G401 (cell line): ENCODE measurements at regions not wholly inside any gene's neighbourhood (a gene's known extent, or its start where the extent isn't known, plus 50 kb on each side); places are given as distances from the start of the nearest gene placed in this dataset.
"Not testable (repeated sequence)": the region's sequence is repeated elsewhere in the genome, so short reads cannot be mapped to it uniquely, and the experiment has no call there.

Experiments
- DNase-seq: peaks from one replicate; pipeline ENCODE4 v3.0.0-alpha.2; 2015; ENCODE audit warnings: low spot score
- in situ Hi-C: cut with HindIII; loops from 2 replicates; pipeline ENCODE4 v1.10.0; 2016; ENCODE audit warnings: low sequenced_read_pairs, mixed read lengths

- in situ Hi-C loops, DNase-seq: not testable (repeated sequence)
Observed at GRCh38 chr12:34168507-34168906, 146.2 kb downstream of the ALG10 start.

GRCh38 chr12:34186492-34186891 is 164.2 kb downstream of the ALG10 start:
- DNase-seq: no peak
- in situ Hi-C loops: no loop called here

- in situ Hi-C loops: no loop called here
- DNase-seq: no peak
Observed at GRCh38 chr12:34188974-34189373, 166.7 kb downstream of the ALG10 start.

DNA sequence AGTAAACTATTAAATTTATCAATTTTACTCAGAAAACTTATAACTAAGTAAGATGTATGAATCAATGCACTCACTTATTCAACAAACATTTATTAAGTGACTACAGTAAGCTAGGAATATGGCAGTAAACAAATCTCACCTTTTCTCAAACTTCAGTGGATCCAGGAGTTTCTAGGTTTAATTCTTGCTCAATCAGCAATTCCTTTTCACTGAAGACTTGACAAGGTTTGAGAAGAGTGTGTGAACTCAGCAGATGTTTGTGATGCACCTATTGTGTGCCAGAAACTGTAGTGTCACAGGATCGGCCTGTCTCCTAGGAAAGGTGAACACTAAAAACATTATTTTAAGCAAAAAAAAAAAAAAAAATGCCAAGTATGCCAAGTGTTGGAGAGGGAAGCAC is 167.8 kb downstream of the ALG10 start:
- in situ Hi-C loops: no loop called here
- DNase-seq: no peak

DNA sequence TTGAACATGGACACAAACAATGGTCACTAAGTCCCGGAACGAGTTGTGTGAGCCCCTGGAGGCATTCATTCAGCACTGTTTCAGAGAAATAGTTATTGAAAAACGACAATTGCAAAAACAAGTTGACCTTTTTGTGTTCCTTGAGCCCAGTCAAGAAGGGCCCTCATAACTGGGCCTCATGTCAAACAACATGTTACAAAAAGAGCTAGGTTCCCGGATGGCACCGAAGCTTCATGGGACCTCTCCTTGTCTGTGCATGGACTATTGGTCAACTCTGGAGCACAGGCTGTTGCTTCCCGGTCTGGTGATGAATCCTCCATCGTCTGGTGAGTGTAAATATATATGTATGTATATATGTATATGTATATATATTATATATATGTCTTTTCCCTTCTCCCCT is 176.6 kb downstream of the ALG10 start:
- DNase-seq: no peak
- in situ Hi-C loops: no loop called here

- no peak for DNase-seq
- in situ Hi-C loops: no loop called here
Observed at GRCh38 chr12:34203866-34204620, 181.7 kb downstream of the ALG10 start.

DNA sequence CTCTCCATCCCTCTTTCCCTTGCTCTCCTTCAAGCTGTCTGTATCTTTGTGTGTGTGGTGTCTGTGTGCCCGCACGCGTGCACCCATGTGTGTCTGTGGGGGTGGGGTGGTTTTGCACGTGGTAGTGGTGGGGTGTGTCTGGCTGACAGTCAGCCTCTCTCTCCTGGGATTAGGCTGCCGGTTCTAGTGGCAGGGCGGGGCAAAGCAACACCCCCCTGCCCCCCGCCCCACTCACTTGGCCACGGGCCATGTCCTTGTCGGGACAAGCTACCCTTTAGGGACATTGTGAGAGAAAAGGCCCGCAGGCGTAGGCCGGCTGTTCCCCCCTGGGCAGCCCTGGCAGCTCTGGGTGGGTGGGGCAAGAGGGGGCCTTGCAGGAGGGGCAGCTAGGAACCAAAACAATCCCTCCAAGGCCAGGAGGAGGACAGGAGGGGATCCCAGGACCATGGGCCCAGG is 182.6 kb downstream of the ALG10 start:
- in situ Hi-C loops: no loop called here
- DNase-seq: no peak

- DNase-seq: no peak
- in situ Hi-C loops: no loop called here
Observed at GRCh38 chr12:34205401-34205800, 183.1 kb downstream of the ALG10 start.

DNA sequence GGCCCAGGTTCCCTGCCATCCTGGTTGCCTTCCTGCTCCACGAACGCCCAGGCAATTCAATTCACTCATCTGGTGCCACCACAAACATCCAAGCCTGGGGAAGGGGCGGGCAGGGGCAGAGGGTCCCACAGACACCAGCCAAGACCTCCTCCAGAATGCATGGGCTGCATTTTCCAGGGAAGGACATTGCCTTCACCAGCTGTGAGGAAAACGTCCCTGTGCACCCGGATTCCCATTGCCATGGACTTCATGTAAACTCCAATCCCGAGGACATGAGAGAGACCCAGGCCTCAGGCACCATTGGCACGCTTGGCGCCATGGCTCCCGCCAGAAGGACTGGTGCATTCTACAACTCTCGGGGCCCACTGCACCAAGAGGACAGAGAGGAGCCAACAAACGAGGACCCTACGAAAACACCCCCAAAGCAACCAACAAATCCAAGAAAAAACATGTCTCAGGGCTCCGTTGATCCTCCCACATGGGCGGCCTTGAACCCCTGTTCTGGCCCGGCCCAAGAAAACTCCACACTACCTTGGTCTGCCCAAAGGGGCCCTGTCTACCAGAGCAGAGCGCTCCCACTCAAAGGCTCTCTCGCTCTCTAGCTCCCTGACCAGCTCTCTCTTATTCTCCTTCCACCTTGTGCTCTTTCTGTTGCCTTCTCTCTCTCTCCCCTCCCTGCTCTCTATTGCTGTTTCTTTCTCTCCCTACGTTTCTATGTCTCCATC is 183.9 kb downstream of the ALG10 start:
- in situ Hi-C loops: no loop called here
- DNase-seq: no peak

GRCh38 chr12:34207858-34208257 is 185.6 kb downstream of the ALG10 start:
- DNase-seq: no peak
- in situ Hi-C loops: no loop called here

DNA sequence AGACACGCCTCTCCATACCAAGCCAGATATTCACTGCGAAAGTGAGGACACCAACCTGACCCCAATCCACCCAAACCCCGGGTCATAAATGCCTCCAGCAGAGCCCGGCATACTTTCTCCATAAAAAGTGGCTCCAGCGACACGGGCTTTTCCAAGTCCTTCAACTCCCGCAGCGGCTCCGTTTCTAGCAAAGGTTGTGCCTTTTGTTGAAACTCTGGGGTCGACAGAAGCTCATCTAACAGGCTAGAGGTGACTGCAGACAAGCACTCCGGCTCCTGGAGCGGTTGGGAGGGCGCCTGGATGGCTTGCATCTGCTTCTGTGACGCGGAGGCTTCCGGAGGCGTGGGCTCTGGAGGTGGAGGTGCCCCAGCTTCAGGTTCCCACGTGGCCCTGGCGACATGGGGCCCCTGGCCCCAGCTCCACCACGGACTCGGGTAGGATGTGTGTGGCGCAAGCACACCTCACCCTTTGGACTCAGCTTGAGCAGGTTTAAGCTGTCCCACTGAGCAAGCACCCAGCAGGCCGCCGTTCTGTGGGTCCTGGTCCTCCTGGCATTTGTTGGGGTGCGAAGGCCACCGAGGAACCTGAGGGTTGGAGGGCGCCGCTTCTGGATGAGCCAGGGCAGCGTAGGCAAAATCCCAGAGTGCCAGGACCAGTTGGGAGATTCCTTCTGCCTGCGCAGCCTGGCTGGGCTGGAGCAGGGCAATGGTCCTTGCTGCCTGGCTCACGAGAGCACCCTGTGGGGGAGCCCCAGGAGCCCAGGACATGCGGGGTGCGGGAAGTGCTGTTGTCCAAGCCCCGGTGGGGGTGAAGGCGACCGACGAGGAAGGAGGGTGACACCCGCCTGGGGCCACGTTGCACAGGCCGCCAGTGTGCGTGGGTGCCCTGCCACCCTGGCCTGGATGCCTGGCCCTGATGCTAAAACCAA is 186.3 kb downstream of the ALG10 start:
- in situ Hi-C loops: no loop called here
- no peak for DNase-seq

- in situ Hi-C loops: no loop called here
- no peak for DNase-seq
Observed at GRCh38 chr12:34209259-34209835, 187.1 kb downstream of the ALG10 start.

DNA sequence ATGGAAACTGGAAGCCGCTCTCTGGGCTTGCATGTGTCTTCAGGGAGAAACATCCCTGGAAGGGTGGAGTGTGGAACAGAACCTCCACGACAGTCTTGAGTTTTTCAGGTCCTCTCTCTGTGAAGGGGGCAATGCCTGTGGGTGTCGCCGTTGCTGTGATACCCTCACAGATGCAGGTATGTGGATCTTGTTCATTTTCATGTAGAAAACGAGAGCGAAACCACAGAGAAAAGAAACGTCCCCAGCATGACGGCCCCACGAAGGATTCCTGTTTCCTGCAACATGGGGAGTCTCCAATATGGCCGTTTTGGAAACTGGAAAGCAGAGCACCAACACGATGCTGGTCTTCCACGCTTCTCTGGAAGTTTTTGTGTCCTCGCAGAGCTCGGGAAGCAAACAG is 187.9 kb downstream of the ALG10 start:
- DNase-seq: no peak
- in situ Hi-C loops: no loop called here

DNA sequence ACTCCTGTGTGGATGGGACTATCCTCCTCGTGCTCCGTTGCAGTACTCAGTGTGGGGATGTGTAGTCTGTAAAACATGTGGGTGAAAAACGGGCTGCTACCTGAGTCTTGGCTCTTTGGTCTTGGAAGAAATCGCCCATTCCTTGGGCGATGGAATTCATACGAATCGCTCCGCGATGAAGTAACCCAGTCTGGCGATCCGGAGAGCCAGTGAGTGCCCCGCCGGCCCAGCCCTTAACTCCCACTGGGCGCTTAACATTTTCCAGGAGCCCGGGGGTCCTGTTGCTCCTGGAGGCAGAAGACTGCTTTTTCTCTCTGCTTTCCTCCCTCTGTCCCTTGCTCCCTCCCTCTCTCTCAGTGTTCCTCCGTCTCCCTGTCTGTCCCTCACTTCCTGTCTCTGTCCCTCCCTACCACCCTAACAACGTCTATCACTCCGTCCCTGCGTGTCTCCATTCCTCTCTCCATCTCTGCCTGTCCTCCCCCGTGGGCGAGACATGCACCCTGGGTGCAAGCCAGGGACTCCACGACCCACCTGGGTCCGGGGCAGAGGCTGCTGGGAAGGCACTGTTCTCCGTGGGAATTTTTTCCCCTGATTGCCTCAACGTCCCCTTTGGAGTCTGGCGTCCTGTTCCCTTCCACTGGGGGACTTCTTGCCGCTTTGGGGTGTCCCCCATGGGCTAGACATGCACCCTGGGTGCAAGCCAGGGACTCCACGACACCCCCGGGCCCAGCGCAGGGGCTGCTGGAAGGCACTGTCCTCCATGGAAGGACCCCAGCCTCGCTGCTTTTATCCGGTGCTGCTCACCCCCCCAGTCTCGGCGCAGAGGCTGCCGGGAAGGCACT is 188.6 kb downstream of the ALG10 start:
- in situ Hi-C loops: no loop called here

DNA sequence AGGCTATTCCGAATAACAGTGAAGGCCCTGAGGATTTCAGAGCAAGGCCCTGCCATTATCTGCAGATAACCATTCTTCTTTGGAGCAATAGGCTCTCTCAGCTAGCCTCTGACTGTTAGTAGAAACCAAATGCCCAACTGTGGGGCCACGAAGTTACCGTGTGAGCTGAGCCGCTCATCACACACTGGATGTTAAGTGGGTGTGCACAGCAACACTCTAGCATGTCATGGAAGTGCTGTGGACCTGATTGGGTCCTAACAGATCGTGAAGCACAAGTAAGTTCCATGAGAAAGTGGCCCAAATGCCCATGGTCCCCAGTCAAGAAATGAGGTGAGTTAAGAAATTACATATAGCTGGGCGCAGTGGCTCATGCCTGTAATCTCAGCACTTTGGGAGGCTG is 190.4 kb downstream of the ALG10 start:
- no peak for DNase-seq
- in situ Hi-C loops: no loop called here

More for the DNA sequence above, 188.6 kb downstream of the ALG10 start:
- no peak for DNase-seq

- in situ Hi-C loops: no loop called here
- no peak for DNase-seq
Observed at GRCh38 chr12:34214011-34214410, 191.7 kb downstream of the ALG10 start.

- no peak for DNase-seq
- in situ Hi-C loops: no loop called here
Observed at GRCh38 chr12:34215213-34215892, 193.1 kb downstream of the ALG10 start.

DNA sequence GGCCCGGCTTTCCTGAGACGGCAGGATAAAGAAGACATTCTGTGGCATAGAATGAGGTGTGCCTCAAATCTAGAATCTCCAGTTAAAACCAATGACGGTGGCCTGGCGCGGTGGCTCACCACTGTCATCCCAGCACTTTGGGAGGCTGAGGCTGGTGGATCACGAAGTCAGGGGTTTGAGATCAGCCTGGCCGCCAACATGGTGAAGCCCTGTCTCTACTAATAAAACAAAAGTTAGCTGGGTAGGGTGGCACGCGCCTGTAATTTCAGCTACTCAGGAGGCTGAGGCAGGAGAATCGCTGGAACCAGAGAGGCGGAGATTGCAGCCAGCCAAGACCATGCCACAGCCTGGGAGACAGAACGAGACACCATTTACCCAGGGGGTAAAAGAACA is 193.6 kb downstream of the ALG10 start:
- DNase-seq: no peak
- in situ Hi-C loops: no loop called here
